ENCODE measurements at regions not wholly inside any gene's neighbourhood (a gene's known extent, or its start where the extent isn't known, plus 50 kb on each side); places are given as distances from the start of the nearest gene placed in this dataset.

GRCh38 chr2:62643100-62643471 lies 62.4 kb upstream of the EHBP1 start:
- POLR2A ChIA-PET = no interaction called here

GRCh38 chr2:62642429-62643099 lies 62.9 kb upstream of the EHBP1 start:
- POLR2A ChIA-PET = no interaction called here
- CTCF ChIA-PET = interaction anchor here (0.7 to 1.1 kb wide), 2 partner anchors 133 to 251 kb away, joined by 3 read pairs; no protein-coding TSS in a partner anchor
- TF ChIP-seq ZNF521 (tag by site-specific recombination; IDR thresholded peaks at IDR 0.05) = no peak
- no peaks in the 10 kb centered on the region for H3K9me3 ChIP-seq (ENCODE audit: control insufficient read depth, insufficient read depth, low read depth, low read length)
- H3K36me3 ChIP-seq (ENCODE audit: control insufficient read depth in 2 of 2, insufficient read depth in 1 of 2, low read length in 2 of 2) = no peaks in the 10 kb centered on the region
- H3K27ac ChIP-seq (ENCODE audit: extremely low read depth, low read depth, low read length) = no peak overlapping the region
- no peak overlapping the region for H3K4me3 ChIP-seq (ENCODE audit: low read depth, low read length)
- H3K4me1 ChIP-seq (ENCODE audit: control insufficient read depth, insufficient read depth, low read length) = peaks cover 7% of the 10 kb centered on the region

More at GRCh38 chr2:62643100-62643471, 62.4 kb upstream of the EHBP1 start:
- CTCF ChIA-PET = interaction anchor here (0.6 to 1.1 kb wide), 2 partner anchors 132 to 1841 kb away, joined by 3 read pairs; no protein-coding TSS in a partner anchor
- no peak overlapping the region for H3K4me3 ChIP-seq (ENCODE audit: low read depth, low read length)
- no peaks in the 10 kb centered on the region for H3K36me3 ChIP-seq (ENCODE audit: control insufficient read depth in 2 of 2, insufficient read depth in 1 of 2, low read length in 2 of 2)
- TF ChIP-seq ZNF26 (tag by site-specific recombination; IDR thresholded peaks at IDR 0.05) = no peak
- no peak for TF ChIP-seq ZNF792 (tag by site-specific recombination; IDR thresholded peaks at IDR 0.05)
- TF ChIP-seq KLF8 (tag by site-specific recombination; IDR thresholded peaks at IDR 0.05) = no peak
- TF ChIP-seq KLF9 (tag by site-specific recombination; IDR thresholded peaks at IDR 0.05; ENCODE audit: low read depth) = no peak
- TF ChIP-seq ZNF555 (tag by site-specific recombination; conservative IDR thresholded peaks at IDR 0.05) = no peak
- TF ChIP-seq YY1 (tag by site-specific recombination; IDR thresholded peaks at IDR 0.05) = no peak
- TF ChIP-seq ZNF48 (tag by site-specific recombination; IDR thresholded peaks at IDR 0.05) = no peak
- TF ChIP-seq ZFP41 (tag by site-specific recombination; IDR thresholded peaks at IDR 0.05; ENCODE audit: borderline replicate concordance) = no peak
- no peak for TF ChIP-seq ZNF202 (tag by site-specific recombination; IDR thresholded peaks at IDR 0.05; ENCODE audit: borderline replicate concordance)
- TF ChIP-seq SP2 (tag by site-specific recombination; IDR thresholded peaks at IDR 0.05) = no peak
- TF ChIP-seq SETDB1 (IDR thresholded peaks at IDR 0.05; ENCODE audit: insufficient read length, low read length) = no peak
- TF ChIP-seq SCRT2 (tag by site-specific recombination; IDR thresholded peaks at IDR 0.05) = no peak
- TF ChIP-seq ZNF561 (tag by site-specific recombination; IDR thresholded peaks at IDR 0.05; ENCODE audit: borderline replicate concordance) = no peak
- TF ChIP-seq ZNF623 (tag by site-specific recombination; IDR thresholded peaks at IDR 0.05) = no peak
- TF ChIP-seq ZSCAN23 (tag by site-specific recombination; IDR thresholded peaks at IDR 0.05) = no peak
- no peak for TF ChIP-seq OSR2 (tag by site-specific recombination; IDR thresholded peaks at IDR 0.05)
- peaks cover 7% of the 10 kb centered on the region for H3K4me1 ChIP-seq (ENCODE audit: control insufficient read depth, insufficient read depth, low read length)
- H3K9me3 ChIP-seq (ENCODE audit: control insufficient read depth, insufficient read depth, low read depth, low read length) = no peaks in the 10 kb centered on the region
- H3K27ac ChIP-seq (ENCODE audit: extremely low read depth, low read depth, low read length) = no peak overlapping the region

- Histone ChIP-seq H3K4me3 (ENCODE audit: low read depth, low read length) (no peak overlapping the region), H3K9me3 (ENCODE audit: control insufficient read depth, insufficient read depth, low read depth, low read length) (no peaks in the 10 kb centered on the region), H3K4me1 (ENCODE audit: control insufficient read depth, insufficient read depth, low read length) (peaks cover 7% of the 10 kb centered on the region), H3K36me3 (ENCODE audit: control insufficient read depth in 2 of 2, insufficient read depth in 1 of 2, low read length in 2 of 2) (no peaks in the 10 kb centered on the region), H3K27ac (ENCODE audit: extremely low read depth, low read depth, low read length) (no peak overlapping the region)
- CTCF ChIA-PET = interaction anchor here (0.7 to 1.1 kb wide), 2 partner anchors 133 to 250 kb away, joined by 3 read pairs; no protein-coding TSS in a partner anchor
- POLR2A ChIA-PET = no interaction called here
- no peak for TF ChIP-seq BCL6B (tag by site-specific recombination; IDR thresholded peaks at IDR 0.05)
- TF ChIP-seq ZNF416 (tag by site-specific recombination; IDR thresholded peaks at IDR 0.05) = no peak
- TF ChIP-seq SP3 (tag by site-specific recombination; IDR thresholded peaks at IDR 0.05) = no peak
- no peak for TF ChIP-seq MYNN (tag by site-specific recombination; IDR thresholded peaks at IDR 0.05; ENCODE audit: borderline replicate concordance)
- no peak for TF ChIP-seq ZNF660 (tag by site-specific recombination; IDR thresholded peaks at IDR 0.05)
- TF ChIP-seq ZFP37 (tag by site-specific recombination; IDR thresholded peaks at IDR 0.05) = no peak
- TF ChIP-seq ZSCAN18 (tag by site-specific recombination; IDR thresholded peaks at IDR 0.05) = no peak
- TF ChIP-seq ZNF639 (tag by site-specific recombination; IDR thresholded peaks at IDR 0.05) = no peak
- TF ChIP-seq SP2 (tag by site-specific recombination; IDR thresholded peaks at IDR 0.05) = no peak
- TF ChIP-seq ZSCAN30 (tag by site-specific recombination; IDR thresholded peaks at IDR 0.05) = no peak
Observed at GRCh38 chr2:62641936-62642335, 63.6 kb upstream of the EHBP1 start.

Measured in HEK293 (cell line).